Choroid plexus epithelial cell (primary cell): ENCODE measurements at regions not wholly inside any gene's neighbourhood (a gene's known extent, or its start where the extent isn't known, plus 50 kb on each side); places are given as distances from the start of the nearest gene placed in this dataset.

Source experiments
- DNase-seq: peaks from one replicate; pipeline ENCODE4 v3.0.0-alpha.2; 2010; ENCODE audit warnings: low read depth
- H3K4me3 ChIP-seq: 2 replicates; pipeline ENCODE4 v1.5.1; 2011; ENCODE audit warnings: low read depth, mild to moderate bottlenecking, control low read depth, low read length, moderate library complexity
- CTCF ChIP-seq: conservative IDR thresholded peaks from 2 replicates; pipeline ENCODE4 v1.5.1; 2011; ENCODE audit warnings: low read depth, mild to moderate bottlenecking, control low read depth, inconsistent platforms, low read length, moderate library complexity

GRCh38 chr13:86848716-86849115 is 822.5 kb upstream of the SLITRK5 start:
- DNase-seq: no peak
- no peak overlapping the region for H3K4me3 ChIP-seq
- no peak for TF ChIP-seq CTCF

DNA sequence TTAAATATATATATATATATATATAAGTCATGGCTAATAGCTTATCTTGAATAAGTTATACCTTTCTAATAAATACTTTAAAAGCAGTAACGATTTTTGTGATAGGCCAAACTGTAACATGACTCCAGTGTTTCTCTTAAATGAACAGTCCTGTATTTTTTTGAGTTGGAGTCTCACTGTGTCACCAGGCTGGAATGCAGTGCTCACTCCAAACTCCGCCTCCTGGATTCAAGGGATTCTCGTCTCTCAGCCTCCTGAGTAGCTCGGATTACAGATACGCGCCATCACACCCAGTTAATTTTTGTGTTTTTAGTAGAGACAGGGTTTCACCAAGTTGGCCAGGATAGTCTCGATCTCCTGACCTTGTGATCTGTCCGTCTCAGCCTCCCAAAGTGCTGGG is 814.2 kb upstream of the SLITRK5 start:
- DNase-seq: peak; percentile 84
- TF ChIP-seq CTCF: no peak
- no peak overlapping the region for H3K4me3 ChIP-seq

- TF ChIP-seq CTCF: no peak
- DNase-seq: no peak
- no peak overlapping the region for H3K4me3 ChIP-seq
Measured at GRCh38 chr13:86858216-86858615, 813.0 kb upstream of the SLITRK5 start.

DNA sequence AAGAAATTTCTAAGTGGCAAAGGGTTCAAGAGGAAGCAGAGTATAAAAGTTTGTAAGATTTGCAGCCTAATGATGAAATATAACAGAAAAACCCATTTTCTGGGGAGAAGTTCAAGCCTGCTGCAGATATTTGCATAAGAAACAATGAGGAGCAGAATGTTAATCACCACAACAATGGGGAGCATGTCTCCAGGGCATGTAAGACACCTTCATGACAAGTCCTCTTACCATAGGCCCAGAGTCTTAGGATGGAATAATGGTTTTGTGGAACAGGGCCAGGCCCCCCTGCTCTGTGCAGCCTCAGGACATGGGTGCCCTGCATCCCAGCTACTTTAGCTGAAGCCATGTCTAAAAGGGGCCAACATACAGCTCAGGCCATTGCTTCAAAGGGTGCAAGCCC is 809.0 kb upstream of the SLITRK5 start:
- DNase-seq: no peak
- TF ChIP-seq CTCF: no peak

DNA sequence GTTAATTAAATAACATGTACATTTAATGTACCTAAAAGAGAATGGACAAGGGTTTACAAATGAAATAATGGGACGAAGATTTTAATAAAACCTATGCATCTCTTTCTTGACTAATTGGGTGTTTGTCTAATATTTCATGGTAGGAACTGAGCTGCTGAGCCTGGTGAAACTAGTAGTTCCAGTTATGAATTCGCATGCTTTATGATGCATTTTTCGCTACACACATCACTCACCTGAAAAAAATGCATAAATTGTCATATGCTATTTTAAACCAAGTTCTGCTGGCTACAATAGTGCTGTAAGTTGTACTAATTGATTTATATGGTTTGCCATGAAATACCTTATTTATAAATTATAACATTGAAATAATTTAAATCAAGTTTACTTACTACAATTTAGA is 806.8 kb upstream of the SLITRK5 start:
- no peak for DNase-seq
- no peak for TF ChIP-seq CTCF
- H3K4me3 ChIP-seq: no peak overlapping the region

More for the DNA sequence above, 809.0 kb upstream of the SLITRK5 start:
- H3K4me3 ChIP-seq: no peak overlapping the region

DNA sequence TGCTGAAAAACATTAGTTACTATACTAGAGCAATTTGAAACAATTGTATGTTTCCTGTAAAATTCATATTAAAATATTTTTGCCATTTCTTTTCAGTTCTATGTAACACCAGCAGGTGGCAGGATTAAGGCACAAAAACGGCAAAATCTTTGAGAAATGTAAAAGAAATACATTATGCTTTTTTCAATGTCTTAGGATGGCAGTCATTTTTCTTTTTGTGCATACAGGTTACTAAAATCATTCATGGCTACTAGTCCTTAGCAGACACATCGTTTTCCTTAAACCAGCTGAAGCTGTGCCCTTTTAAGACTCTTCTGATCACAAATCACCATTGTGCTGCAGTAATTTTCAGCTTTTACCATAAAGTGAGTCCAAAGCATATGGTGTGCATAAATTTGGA is 800.7 kb upstream of the SLITRK5 start:
- peak; percentile 61 for DNase-seq
- no peak overlapping the region for H3K4me3 ChIP-seq
- peak; percentile 65 for TF ChIP-seq CTCF

GRCh38 chr13:86877441-86877840 is 793.7 kb upstream of the SLITRK5 start:
- no peak overlapping the region for H3K4me3 ChIP-seq
- DNase-seq: no peak
- no peak for TF ChIP-seq CTCF
